Mesothelial cell of epicardium (in vitro differentiated cells): ENCODE measurements at regions not wholly inside any gene's neighbourhood (a gene's known extent, or its start where the extent isn't known, plus 50 kb on each side); places are given as distances from the start of the nearest gene placed in this dataset.

Experiments used
- DNase-seq, 2 experiments: peaks; one replicate each; pipeline ENCODE4 v3.0.0; 2021; ENCODE audit warnings: low spot score in 2 of 2; ENCODE audit not compliant: unreplicated experiment in 2 of 2
- H3K27ac Mint-ChIP-seq: 2 replicates; pipeline ENCODE4 v1.8.0; 2021; ENCODE audit warnings: mixed read lengths
- H3K27me3 Mint-ChIP-seq: 2 replicates; pipeline ENCODE4 v1.8.0; 2021; ENCODE audit warnings: low read depth, mixed read lengths
- H3K36me3 Mint-ChIP-seq: 2 replicates; pipeline ENCODE4 v1.8.0; 2021; ENCODE audit warnings: mixed read lengths
- H3K4me1 Mint-ChIP-seq: 2 replicates; pipeline ENCODE4 v1.8.0; 2021; ENCODE audit warnings: mixed read lengths
- H3K4me3 Mint-ChIP-seq: 2 replicates; pipeline ENCODE4 v1.8.0; 2021; ENCODE audit warnings: mild to moderate bottlenecking, moderate library complexity, mixed read lengths
- H3K9me3 Mint-ChIP-seq: 2 replicates; pipeline ENCODE4 v1.8.0; 2021; ENCODE audit warnings: mixed read lengths
- TF ChIP-seq, protein P1 (sequence below): fragments of 200-600 bp; sonication (generic); IDR thresholded peaks from one replicate; pipeline ENCODE4 v1.5.0; 2021; ENCODE audit warnings: antibody characterized with exemption; ENCODE audit not compliant: unreplicated experiment

DNA sequence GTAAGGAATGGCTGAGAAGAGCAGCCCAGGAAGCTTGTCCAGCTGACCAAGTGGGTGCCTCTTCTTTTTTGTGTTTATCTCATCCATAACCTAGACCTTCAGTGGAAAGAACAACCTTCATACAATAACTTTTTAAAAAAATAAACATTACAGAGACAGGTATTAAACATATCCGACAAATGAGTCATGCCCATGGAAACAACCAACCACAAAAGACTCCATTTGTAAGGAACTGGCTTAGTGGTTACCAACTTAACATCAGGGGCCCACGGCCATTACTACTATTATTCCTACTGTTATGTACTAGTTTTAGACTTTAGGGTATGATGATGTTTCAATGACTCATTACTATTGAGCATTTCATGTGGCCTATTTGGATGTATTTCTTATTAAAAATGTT is 191.7 kb upstream of the SERP2 start:
- H3K9me3 Mint-ChIP-seq: peaks cover 16% of the 10 kb centered on the region
- no peak for DNase-seq
- H3K36me3 Mint-ChIP-seq: peaks cover 2% of the 10 kb centered on the region
- TF ChIP-seq, protein P1, sequence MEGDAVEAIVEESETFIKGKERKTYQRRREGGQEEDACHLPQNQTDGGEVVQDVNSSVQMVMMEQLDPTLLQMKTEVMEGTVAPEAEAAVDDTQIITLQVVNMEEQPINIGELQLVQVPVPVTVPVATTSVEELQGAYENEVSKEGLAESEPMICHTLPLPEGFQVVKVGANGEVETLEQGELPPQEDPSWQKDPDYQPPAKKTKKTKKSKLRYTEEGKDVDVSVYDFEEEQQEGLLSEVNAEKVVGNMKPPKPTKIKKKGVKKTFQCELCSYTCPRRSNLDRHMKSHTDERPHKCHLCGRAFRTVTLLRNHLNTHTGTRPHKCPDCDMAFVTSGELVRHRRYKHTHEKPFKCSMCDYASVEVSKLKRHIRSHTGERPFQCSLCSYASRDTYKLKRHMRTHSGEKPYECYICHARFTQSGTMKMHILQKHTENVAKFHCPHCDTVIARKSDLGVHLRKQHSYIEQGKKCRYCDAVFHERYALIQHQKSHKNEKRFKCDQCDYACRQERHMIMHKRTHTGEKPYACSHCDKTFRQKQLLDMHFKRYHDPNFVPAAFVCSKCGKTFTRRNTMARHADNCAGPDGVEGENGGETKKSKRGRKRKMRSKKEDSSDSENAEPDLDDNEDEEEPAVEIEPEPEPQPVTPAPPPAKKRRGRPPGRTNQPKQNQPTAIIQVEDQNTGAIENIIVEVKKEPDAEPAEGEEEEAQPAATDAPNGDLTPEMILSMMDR: no peak
- no peaks in the 10 kb centered on the region for H3K4me1 Mint-ChIP-seq
- H3K27me3 Mint-ChIP-seq: peaks cover 3% of the 10 kb centered on the region
- H3K4me3 Mint-ChIP-seq: no peak overlapping the region
- no peak overlapping the region for H3K27ac Mint-ChIP-seq

DNA sequence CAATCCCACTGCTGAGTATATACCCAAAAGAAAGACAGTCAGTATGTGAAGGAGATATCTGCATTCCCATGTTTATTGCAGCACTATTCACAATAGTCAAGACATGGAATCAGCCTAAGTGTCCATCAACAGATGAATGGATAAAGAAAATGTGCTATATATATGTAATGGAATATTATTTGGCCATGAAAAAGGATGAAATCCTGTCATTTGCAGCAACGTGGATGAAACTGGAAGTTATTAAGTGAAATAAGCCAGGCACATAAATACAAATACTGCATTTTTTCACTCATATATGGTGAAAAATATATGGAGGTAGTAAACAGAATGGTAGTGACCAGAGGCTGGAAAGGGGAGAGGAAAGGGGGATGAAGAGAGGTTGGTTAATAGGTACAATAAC is 188.9 kb upstream of the SERP2 start:
- Mint-ChIP-seq H3K27ac (no peak overlapping the region), H3K4me3 (no peak overlapping the region), H3K36me3 (peaks cover 2% of the 10 kb centered on the region), H3K27me3 (no peaks in the 10 kb centered on the region), H3K4me1 (no peaks in the 10 kb centered on the region), H3K9me3 (peaks cover 16% of the 10 kb centered on the region)
- TF ChIP-seq, protein P1: no peak
- DNase-seq: no peak

DNA sequence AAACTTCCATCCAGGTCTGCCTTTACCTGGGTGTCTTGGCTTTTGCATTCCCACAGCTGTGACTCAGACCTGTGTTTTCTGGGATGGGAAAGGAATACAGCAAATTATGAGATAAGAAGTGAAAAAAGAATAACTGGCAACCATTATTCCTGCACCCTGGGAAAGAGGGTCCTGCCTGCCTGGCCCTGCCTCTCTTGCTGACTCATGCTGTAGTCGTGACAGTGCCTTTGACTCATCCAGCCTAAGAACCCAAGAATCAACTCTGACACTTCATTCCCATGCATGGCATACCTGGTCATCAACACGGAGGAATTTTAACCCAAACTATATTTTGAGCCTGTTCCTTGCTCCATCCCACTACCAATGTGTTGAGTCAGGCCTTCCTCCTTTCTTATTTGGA is 185.4 kb upstream of the SERP2 start:
- DNase-seq: no peak
- no peaks in the 10 kb centered on the region for H3K4me1 Mint-ChIP-seq
- H3K36me3 Mint-ChIP-seq: no peaks in the 10 kb centered on the region
- H3K27me3 Mint-ChIP-seq: no peaks in the 10 kb centered on the region
- TF ChIP-seq, protein P1: no peak
- no peak overlapping the region for H3K4me3 Mint-ChIP-seq
- peaks cover 16% of the 10 kb centered on the region for H3K9me3 Mint-ChIP-seq
- H3K27ac Mint-ChIP-seq: no peak overlapping the region

DNA sequence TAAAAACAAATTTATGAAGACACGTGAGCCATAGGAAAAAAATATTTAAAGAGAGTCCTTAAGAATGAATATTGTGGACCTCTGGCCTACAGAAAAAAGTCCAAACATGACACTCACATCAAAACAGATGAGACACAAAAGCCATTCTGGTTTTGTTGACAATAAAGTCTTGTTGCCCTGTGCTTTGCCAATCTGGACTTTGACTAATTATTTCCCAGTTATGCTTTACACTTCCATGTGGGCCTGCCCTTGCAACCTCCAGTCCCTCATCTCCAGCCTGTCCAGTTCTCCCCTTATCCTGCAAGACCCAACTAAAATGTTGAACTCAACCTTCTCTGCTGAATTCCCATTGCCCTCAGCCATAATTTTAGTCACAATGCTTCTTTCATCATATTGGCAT is 184.5 kb upstream of the SERP2 start:
- Mint-ChIP-seq H3K36me3 (no peaks in the 10 kb centered on the region), H3K4me3 (no peak overlapping the region), H3K4me1 (no peaks in the 10 kb centered on the region), H3K27ac (no peak overlapping the region), H3K27me3 (no peaks in the 10 kb centered on the region), H3K9me3 (peaks cover 10% of the 10 kb centered on the region)
- TF ChIP-seq, protein P1: no peak
- no peak for DNase-seq

DNA sequence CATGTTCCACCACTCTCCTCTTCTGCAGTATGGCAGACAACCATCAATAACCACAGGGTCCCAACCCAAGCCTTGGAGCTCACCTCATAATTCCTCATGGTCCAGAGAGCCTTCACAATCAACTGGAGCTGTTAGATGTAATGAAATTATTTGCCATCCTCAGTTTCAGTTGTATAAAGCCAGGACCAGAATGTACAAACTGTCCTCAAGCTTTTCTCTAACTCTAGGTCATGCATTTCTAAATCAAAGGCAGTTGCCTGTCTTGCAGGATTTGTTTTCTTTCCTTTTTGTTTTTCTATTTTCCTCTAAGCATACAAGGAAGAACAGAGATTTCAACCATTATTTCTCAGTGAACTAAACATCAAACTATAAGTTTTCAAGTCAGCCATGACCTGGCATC is 182.5 kb upstream of the SERP2 start:
- H3K9me3 Mint-ChIP-seq: peaks cover 4% of the 10 kb centered on the region
- no peaks in the 10 kb centered on the region for H3K4me1 Mint-ChIP-seq
- DNase-seq: no peak
- H3K4me3 Mint-ChIP-seq: no peak overlapping the region
- H3K27ac Mint-ChIP-seq: no peak overlapping the region
- no peaks in the 10 kb centered on the region for H3K36me3 Mint-ChIP-seq
- H3K27me3 Mint-ChIP-seq: peaks cover 6% of the 10 kb centered on the region
- TF ChIP-seq, protein P1: no peak

DNA sequence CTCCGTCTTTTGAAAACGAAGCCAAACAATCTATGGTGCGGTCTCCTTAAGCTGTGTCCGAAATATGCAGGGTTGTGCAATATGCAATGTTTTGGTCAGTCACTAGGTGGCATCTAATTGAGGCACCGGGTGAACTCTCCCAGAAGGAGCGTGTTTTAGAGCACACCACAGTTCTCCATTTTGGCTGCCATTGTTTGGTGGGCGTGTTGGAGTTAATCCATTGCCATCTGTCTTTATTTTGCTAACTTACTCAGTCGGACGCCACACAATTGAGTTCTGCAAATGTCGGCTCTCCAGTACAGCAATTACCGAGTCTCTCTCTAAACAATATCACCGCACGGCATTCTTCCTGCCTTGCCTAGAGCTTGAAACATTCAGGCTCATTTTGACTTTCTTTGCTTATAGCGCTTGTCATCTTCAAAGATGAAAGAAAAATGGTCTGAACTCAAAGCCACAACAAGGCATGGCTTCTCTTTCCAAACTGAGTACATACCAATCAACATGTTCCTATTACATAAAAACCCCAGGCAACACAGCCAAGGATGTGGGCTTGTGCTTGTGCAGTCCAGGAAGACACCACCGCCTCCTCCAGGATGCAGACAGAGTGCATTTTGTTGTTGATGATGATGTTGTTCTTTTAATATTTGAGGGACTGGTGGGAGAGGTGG is 182.0 kb upstream of the SERP2 start:
- TF ChIP-seq, protein P1: peak; percentile 51
- no peaks in the 10 kb centered on the region for H3K4me1 Mint-ChIP-seq
- H3K36me3 Mint-ChIP-seq: no peaks in the 10 kb centered on the region
- peaks cover 9% of the 10 kb centered on the region for H3K27me3 Mint-ChIP-seq
- H3K9me3 Mint-ChIP-seq: no peaks in the 10 kb centered on the region
- H3K4me3 Mint-ChIP-seq: no peak overlapping the region
- DNase-seq: no peak
- no peak overlapping the region for H3K27ac Mint-ChIP-seq
